HepG2 (cell line): ENCODE measurements at regions not wholly inside any gene's neighbourhood (a gene's known extent, or its start where the extent isn't known, plus 50 kb on each side); places are given as distances from the start of the nearest gene placed in this dataset.

Experiments used
- ARHGAP35 ChIP-seq: sonication (generic); formaldehyde crosslinking; IDR thresholded peaks from 2 replicates; pipeline ENCODE4 v1.9.0; 2022; ENCODE audit warnings: mild to moderate bottlenecking, inconsistent platforms, moderate library complexity, missing genetic modification reagents, borderline replicate concordance
- HBP1 ChIP-seq: IDR thresholded peaks from 2 replicates; pipeline ENCODE4 v1.6.1; 2016; ENCODE audit warnings: low read depth, control low read depth
- HMGXB3 ChIP-seq: sonication (generic); formaldehyde crosslinking; IDR thresholded peaks from 2 replicates; pipeline ENCODE4 v1.4.0; 2020; ENCODE audit warnings: missing genetic modification reagents, borderline replicate concordance
- KMT2A ChIP-seq: sonication (generic); formaldehyde crosslinking; IDR thresholded peaks from 2 replicates; pipeline ENCODE4 v1.4.0; 2020; ENCODE audit warnings: missing genetic modification reagents
- MAX ChIP-seq: IDR thresholded peaks from 2 replicates; pipeline ENCODE4 v1.6.1; 2012; ENCODE audit warnings: inconsistent platforms
- NFATC3 ChIP-seq: sonication (generic); formaldehyde crosslinking; IDR thresholded peaks from 2 replicates; pipeline ENCODE4 v1.5.1; 2020; ENCODE audit warnings: mild to moderate bottlenecking, missing genetic modification reagents
- TFE3 ChIP-seq: IDR thresholded peaks from 2 replicates; pipeline ENCODE4 v1.6.1; 2016
- ZBTB26 ChIP-seq: IDR thresholded peaks from 2 replicates; pipeline ENCODE4 v1.6.1; 2016; ENCODE audit warnings: missing compliant biosample characterization, missing genetic modification reagents, borderline replicate concordance
- ZBTB7A ChIP-seq: sonication (generic); formaldehyde crosslinking; IDR thresholded peaks from 2 replicates; pipeline ENCODE4 v1.8.0; 2022; ENCODE audit warnings: mild to moderate bottlenecking, missing genetic modification reagents
- ZHX1 ChIP-seq: sonication (generic); formaldehyde crosslinking; IDR thresholded peaks from 2 replicates; pipeline ENCODE4 v1.8.1; 2022; ENCODE audit warnings: low read depth, mild to moderate bottlenecking, missing genetic modification reagents
- ZNF510 ChIP-seq: sonication (generic); formaldehyde crosslinking; IDR thresholded peaks from 2 replicates; pipeline ENCODE4 v1.4.0; 2020; ENCODE audit warnings: low read depth, mild to moderate bottlenecking, missing genetic modification reagents
- ZNF841 ChIP-seq: sonication (generic); formaldehyde crosslinking; IDR thresholded peaks from 2 replicates; pipeline ENCODE4 v1.8.1; 2023; ENCODE audit warnings: missing genetic modification reagents, borderline replicate concordance

- TF ChIP-seq ZHX1 (peak; percentile 74; the same call in 1 of the 2 replicates), HMGXB3 (CRISPR knock-in tag) (peak; percentile 78; the same call in 1 of the 2 replicates), ARHGAP35 (CRISPR knock-in tag) (peak; percentile 31; the same call in 1 of the 2 replicates), ZBTB7A (CRISPR knock-in tag) (peak; percentile 50; the same call in 1 of the 2 replicates), ZNF841 (CRISPR knock-in tag) (no peak), ZNF510 (CRISPR knock-in tag) (no peak; the same call in 1 of the 2 replicates), TFE3 (peak; percentile 58; the same call in 1 of the 2 replicates), MAX (peak; percentile 54; the same call in 1 of the 2 replicates), ZBTB26 (CRISPR knock-in tag) (0 out of 2 replicates have a peak, but pooled peaks have one; percentile 40), HBP1 (CRISPR knock-in tag) (no peak), NFATC3 (CRISPR knock-in tag) (no peak), KMT2A (CRISPR knock-in tag) (0 out of 2 replicates have a peak, but pooled peaks have one; percentile 30)
Observed at GRCh38 chr20:53786445-53787267, 193.0 kb upstream of the ZNF217 start (continued).
